Astrocyte (in vitro differentiated cells and primary cell): ENCODE measurements at regions not wholly inside any gene's neighbourhood (a gene's known extent, or its start where the extent isn't known, plus 50 kb on each side); places are given as distances from the start of the nearest gene placed in this dataset.
A peak's percentile ranks its signal among the peaks of the same experiment; 100 is the strongest.

ENCODE experiments used
- DNase-seq: peaks from one replicate; pipeline ENCODE4 v3.0.0-alpha.2; 2010; ENCODE audit warnings: low read depth
- FAIRE-seq: peaks from 2 replicates; lab custom pipeline; 2011; peaks lifted over from hg19 to GRCh38; lab: Jason Lieb, UNC
- H2AFZ ChIP-seq: 2 replicates; pipeline ENCODE4 v1.6.0; 2012; ENCODE audit warnings: low read depth, low read length, inconsistent platforms
- H3K27ac ChIP-seq: 2 replicates; pipeline ENCODE4 v1.5.1; 2011; ENCODE audit warnings: low read depth, low read length, inconsistent platforms
- H3K27me3 ChIP-seq: 2 replicates; pipeline ENCODE4 v1.6.0; 2011; ENCODE audit warnings: low read length, inconsistent platforms; ENCODE audit not compliant: insufficient read depth
- H3K36me3 ChIP-seq: 2 replicates; pipeline ENCODE4 v1.5.1; 2011; ENCODE audit warnings: low read length, inconsistent platforms; ENCODE audit not compliant: insufficient read depth
- H3K4me1 ChIP-seq: 2 replicates; pipeline ENCODE4 v1.5.1; 2011; ENCODE audit warnings: low read length, inconsistent platforms; ENCODE audit not compliant: insufficient read depth
- H3K4me2 ChIP-seq: 2 replicates; pipeline ENCODE4 v1.6.0; 2012; ENCODE audit warnings: low read length, inconsistent platforms
- H3K4me3 ChIP-seq: 2 replicates; pipeline ENCODE4 v1.5.1; 2011; ENCODE audit warnings: low read depth, mild to moderate bottlenecking, low read length, inconsistent platforms; ENCODE audit not compliant: insufficient read depth
- H3K79me2 ChIP-seq: 2 replicates; pipeline ENCODE4 v1.6.0; 2012; ENCODE audit warnings: mild to moderate bottlenecking, low read length, inconsistent platforms; ENCODE audit not compliant: insufficient read depth
- H3K9ac ChIP-seq: 2 replicates; pipeline ENCODE4 v1.6.0; 2012; ENCODE audit warnings: mild to moderate bottlenecking, low read length, inconsistent platforms
- H3K9me3 ChIP-seq: 2 replicates; pipeline ENCODE4 v1.5.1; 2012; ENCODE audit warnings: low read depth, mild to moderate bottlenecking, low read length, inconsistent platforms; ENCODE audit not compliant: insufficient read depth
- H4K20me1 ChIP-seq: 2 replicates; pipeline ENCODE4 v1.6.0; 2012; ENCODE audit warnings: low read length, inconsistent platforms; ENCODE audit not compliant: insufficient read depth
- H3K27ac Mint-ChIP-seq: one replicate; pipeline ENCODE4 v1.8.0; 2021; ENCODE audit warnings: mild to moderate bottlenecking, mixed read lengths; ENCODE audit not compliant: unreplicated experiment
- H3K27me3 Mint-ChIP-seq: one replicate; pipeline ENCODE4 v1.8.0; 2021; ENCODE audit warnings: low read depth, mixed read lengths; ENCODE audit not compliant: unreplicated experiment
- H3K36me3 Mint-ChIP-seq: one replicate; pipeline ENCODE4 v1.8.0; 2021; ENCODE audit warnings: low read depth, mixed read lengths; ENCODE audit not compliant: unreplicated experiment
- H3K4me1 Mint-ChIP-seq: one replicate; pipeline ENCODE4 v1.8.0; 2021; ENCODE audit warnings: low read depth, mixed read lengths; ENCODE audit not compliant: unreplicated experiment
- H3K4me3 Mint-ChIP-seq: one replicate; pipeline ENCODE4 v1.8.0; 2021; ENCODE audit warnings: mild to moderate bottlenecking, moderate library complexity, mixed read lengths; ENCODE audit not compliant: unreplicated experiment
- H3K9me3 Mint-ChIP-seq: one replicate; pipeline ENCODE4 v1.8.0; 2021; ENCODE audit warnings: mild to moderate bottlenecking, mixed read lengths; ENCODE audit not compliant: unreplicated experiment
- EZH2 ChIP-seq: IDR thresholded peaks from 2 replicates; pipeline ENCODE4 v1.6.1; 2012; ENCODE audit warnings: mild to moderate bottlenecking, low read length, inconsistent platforms; ENCODE audit not compliant: insufficient read depth
- TF ChIP-seq, protein P1 (sequence below): IDR thresholded peaks from 2 replicates; pipeline ENCODE4 v1.5.1; 2011; ENCODE audit warnings: low read depth, mild to moderate bottlenecking, inconsistent platforms, low read length, moderate library complexity; ENCODE audit not compliant: insufficient read depth

- Histone ChIP-seq H3K79me2 (no peaks in the 10 kb centered on the region), H3K9ac (no peak overlapping the region), H3K27me3 (no peaks in the 10 kb centered on the region), H3K4me2 (no peak overlapping the region), H4K20me1 (no peaks in the 10 kb centered on the region), H3K4me1 (peaks cover 4% of the 10 kb centered on the region), H2AFZ (peak overlapping the region; percentile 12), H3K9me3 (no peaks in the 10 kb centered on the region), H3K36me3 (no peaks in the 10 kb centered on the region), H3K4me3 (no peak overlapping the region), H3K27ac (no peak overlapping the region)
- H3K27me3 Mint-ChIP-seq: no peaks in the 10 kb centered on the region
- TF ChIP-seq, protein P1, sequence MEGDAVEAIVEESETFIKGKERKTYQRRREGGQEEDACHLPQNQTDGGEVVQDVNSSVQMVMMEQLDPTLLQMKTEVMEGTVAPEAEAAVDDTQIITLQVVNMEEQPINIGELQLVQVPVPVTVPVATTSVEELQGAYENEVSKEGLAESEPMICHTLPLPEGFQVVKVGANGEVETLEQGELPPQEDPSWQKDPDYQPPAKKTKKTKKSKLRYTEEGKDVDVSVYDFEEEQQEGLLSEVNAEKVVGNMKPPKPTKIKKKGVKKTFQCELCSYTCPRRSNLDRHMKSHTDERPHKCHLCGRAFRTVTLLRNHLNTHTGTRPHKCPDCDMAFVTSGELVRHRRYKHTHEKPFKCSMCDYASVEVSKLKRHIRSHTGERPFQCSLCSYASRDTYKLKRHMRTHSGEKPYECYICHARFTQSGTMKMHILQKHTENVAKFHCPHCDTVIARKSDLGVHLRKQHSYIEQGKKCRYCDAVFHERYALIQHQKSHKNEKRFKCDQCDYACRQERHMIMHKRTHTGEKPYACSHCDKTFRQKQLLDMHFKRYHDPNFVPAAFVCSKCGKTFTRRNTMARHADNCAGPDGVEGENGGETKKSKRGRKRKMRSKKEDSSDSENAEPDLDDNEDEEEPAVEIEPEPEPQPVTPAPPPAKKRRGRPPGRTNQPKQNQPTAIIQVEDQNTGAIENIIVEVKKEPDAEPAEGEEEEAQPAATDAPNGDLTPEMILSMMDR: no peak
- TF ChIP-seq EZH2: no peak
- H3K4me1 Mint-ChIP-seq: no peaks in the 10 kb centered on the region
- DNase-seq: no peak
- no peaks in the 10 kb centered on the region for H3K9me3 Mint-ChIP-seq
- no peaks in the 10 kb centered on the region for H3K36me3 Mint-ChIP-seq
- H3K4me3 Mint-ChIP-seq: no peak overlapping the region
- peak; percentile 13 for FAIRE-seq
- peak overlapping the region; percentile 26 for H3K27ac Mint-ChIP-seq
Observed at GRCh38 chr13:74892096-74892495, 589.9 kb downstream of the TBC1D4 start.

- Mint-ChIP-seq H3K27ac (no peak overlapping the region), H3K4me1 (no peaks in the 10 kb centered on the region), H3K9me3 (no peaks in the 10 kb centered on the region), H3K27me3 (no peaks in the 10 kb centered on the region), H3K36me3 (no peaks in the 10 kb centered on the region), H3K4me3 (no peak overlapping the region)
- Histone ChIP-seq H3K36me3 (no peaks in the 10 kb centered on the region), H3K27me3 (no peaks in the 10 kb centered on the region), H3K4me2 (no peak overlapping the region), H3K4me3 (no peak overlapping the region), H3K79me2 (no peaks in the 10 kb centered on the region), H3K9me3 (no peaks in the 10 kb centered on the region), H3K27ac (no peak overlapping the region), H3K4me1 (peaks cover 4% of the 10 kb centered on the region), H3K9ac (no peak overlapping the region), H2AFZ (peak overlapping the region; percentile 12), H4K20me1 (no peaks in the 10 kb centered on the region)
- TF ChIP-seq, protein P1: no peak
- peak; percentile 28 for DNase-seq
- FAIRE-seq: no peak
Observed at GRCh38 chr13:74891610-74892009, 590.4 kb downstream of the TBC1D4 start.

- FAIRE-seq (no peak), DNase-seq (no peak)
- Histone ChIP-seq H3K27ac (no peak overlapping the region), H3K9ac (no peak overlapping the region), H3K9me3 (no peaks in the 10 kb centered on the region), H3K79me2 (no peaks in the 10 kb centered on the region), H3K36me3 (no peaks in the 10 kb centered on the region), H4K20me1 (no peaks in the 10 kb centered on the region), H3K4me1 (peaks cover 4% of the 10 kb centered on the region), H2AFZ (no peak overlapping the region), H3K4me3 (no peak overlapping the region), H3K4me2 (no peak overlapping the region), H3K27me3 (no peaks in the 10 kb centered on the region)
- Mint-ChIP-seq H3K4me3 (no peak overlapping the region), H3K36me3 (no peaks in the 10 kb centered on the region), H3K4me1 (no peaks in the 10 kb centered on the region), H3K9me3 (no peaks in the 10 kb centered on the region), H3K27ac (no peak overlapping the region), H3K27me3 (no peaks in the 10 kb centered on the region)
- TF ChIP-seq, protein P1: no peak
- TF ChIP-seq EZH2: no peak
Observed at GRCh38 chr13:74889321-74889720, 592.6 kb downstream of the TBC1D4 start.
